ENCODE measurements at regions not wholly inside any gene's neighbourhood (a gene's known extent, or its start where the extent isn't known, plus 50 kb on each side); places are given as distances from the start of the nearest gene placed in this dataset.

DNA sequence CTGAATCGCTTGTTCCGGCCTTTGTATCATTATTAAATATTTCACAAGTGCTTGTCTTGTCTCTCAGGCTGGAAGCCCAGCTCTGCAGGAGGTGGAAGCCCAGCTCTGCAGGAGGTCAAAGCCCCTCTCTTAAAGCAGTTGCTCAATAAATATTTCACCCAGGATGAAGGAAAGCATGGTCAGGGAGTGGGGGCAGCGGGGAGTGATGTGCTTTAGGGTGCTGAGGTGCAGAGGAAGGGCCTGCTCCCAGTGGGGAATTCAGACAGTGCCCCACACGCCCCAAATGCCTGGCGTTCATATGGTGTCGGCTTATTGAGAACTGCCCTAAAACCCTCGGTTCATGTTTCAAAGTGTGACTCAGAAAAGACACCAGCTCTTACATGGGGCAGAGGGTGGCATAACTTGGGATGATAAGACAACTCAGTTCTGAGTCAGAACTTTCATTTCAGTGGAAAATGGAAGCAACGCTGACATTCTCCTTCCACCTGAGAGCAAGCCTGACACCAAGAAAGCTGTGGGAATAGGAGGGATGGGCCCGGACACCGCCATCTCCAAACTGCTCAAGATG, 114.3 kb upstream of the DAP start:
- no peak for DNase-seq

GRCh38 chr5:10874541-10874940, 113.5 kb upstream of the DAP start:
- DNase-seq: no peak

DNA sequence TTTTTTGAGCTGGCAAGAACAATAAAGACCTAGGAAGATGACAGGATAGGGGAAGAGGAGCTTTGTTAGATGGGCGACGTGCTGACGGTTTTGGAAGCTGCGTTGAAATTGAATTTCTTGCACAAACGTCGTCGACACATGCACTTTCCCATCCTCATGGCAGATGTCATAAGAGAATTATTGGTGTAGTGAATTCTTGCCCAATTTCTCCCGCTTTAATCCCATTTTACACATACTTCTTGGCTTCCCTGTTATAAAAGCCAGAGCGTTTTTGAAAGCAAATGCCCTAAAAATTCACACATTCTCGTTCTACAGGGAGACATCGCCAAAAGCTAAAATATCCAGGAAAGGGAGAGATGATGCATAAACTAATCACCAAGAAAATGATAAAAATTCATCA, 109.8 kb upstream of the DAP start:
- DNase-seq: no peak

DNA sequence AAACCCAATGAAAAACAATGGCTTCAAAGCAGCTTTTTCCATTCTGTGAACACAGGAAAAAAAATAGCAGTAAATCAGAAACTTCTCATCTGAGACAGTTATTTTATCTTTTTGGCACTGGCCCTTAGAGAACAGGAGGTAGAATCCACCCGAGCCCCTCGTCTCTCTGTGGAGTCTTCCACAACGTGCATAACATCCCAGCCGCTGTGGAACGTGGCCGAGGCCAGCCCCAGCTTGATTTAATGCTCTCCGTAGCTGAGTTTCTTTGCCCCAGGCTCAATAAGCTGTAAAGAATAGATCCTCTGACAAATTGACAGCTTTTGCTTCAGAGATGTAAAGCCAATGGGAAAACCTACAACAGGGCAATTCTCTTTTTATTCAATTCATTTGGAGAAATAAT, 107.9 kb upstream of the DAP start:
- DNase-seq: no peak

DNA sequence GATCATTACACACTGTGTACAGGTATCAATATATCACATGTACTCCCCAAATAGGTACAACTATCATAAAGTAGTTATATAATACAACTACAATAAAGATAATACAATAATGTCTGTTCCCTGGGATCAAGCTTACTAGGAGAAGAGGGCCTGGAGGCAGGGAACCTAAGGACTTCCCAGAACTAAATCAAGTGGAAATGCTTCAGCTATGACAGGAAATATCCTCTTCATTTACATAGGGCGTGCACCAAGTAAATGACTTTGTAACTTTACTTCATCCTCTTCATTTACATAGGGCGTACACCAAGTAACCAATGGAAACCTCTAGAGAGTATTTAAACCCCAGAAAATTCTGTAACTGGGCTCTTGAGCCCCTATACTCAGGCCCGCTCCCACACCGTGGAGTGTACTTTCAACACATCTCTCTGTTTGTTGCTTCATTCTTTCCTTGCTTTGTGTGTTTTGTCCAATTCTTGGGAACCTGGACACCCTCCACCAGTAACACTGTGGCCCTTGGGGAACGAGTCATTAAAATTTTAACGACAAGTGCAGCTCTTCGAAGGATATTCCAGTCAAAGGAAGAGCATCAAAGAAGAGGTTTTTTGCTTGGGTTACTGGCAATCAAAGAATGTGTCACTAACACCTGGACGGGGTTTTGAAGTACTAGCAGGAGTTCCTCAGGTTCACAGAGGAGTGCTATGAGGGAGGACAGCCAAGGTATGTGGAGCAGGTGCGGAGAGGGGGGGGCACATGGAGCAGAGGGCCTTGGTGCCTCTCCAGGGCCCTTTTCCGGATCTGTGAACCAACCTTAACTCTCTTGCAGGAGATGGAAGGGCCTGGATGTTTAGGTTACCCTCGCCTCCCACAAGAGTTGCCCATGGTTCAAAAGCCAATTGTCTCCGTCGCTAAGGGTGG, 106.6 kb upstream of the DAP start:
- DNase-seq: no peak

DNA sequence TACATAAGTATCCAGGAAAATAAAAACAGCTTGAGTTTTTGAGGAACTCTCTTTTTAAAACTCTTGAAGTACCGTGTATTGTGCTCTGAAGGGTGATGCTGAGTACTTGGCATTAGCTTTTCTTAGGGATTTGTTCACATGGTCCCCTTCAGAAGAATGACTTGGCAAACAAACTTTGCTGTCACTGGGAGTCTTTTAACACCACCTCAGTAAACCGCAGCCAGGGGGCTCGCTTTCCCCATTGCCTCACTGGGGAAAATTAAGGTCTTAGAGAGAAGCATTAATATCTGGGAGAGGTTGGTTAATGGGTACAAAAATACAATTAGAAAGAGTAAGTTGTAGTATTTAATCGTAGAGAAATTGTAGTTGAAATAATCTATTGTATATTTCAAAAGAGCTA, 105.9 kb upstream of the DAP start:
- no peak for DNase-seq

DNA sequence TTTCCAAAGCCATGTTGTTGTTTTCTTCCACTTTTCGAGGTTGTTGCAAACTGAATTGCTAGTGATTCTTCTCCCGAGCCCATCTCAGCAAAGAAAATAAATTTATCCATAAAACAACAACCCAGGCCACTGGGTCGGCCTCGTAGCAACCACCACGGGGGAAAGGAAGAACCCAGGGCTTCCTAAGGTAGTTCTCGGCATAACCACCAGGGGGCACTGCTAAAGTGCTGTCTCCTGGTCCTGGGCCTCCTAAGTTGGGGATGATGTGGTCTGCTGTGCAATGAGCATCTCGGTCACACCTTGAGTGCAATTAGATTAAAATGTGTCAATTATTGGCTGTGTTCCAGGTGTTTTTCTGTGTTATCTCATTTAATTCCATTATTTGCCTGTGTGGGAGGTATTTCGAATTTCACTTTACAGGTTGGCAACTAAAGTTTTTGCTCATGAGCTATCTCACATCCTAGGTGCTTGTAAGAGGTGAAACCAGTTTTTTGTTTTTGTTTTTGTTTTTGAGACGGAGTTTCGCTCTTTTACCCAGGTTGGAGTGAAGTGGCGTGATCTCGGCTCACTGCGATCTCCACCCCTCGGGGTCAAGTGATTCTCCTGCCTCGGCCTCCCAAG, 102.8 kb upstream of the DAP start:
- DNase-seq: peak; percentile 47

DNA sequence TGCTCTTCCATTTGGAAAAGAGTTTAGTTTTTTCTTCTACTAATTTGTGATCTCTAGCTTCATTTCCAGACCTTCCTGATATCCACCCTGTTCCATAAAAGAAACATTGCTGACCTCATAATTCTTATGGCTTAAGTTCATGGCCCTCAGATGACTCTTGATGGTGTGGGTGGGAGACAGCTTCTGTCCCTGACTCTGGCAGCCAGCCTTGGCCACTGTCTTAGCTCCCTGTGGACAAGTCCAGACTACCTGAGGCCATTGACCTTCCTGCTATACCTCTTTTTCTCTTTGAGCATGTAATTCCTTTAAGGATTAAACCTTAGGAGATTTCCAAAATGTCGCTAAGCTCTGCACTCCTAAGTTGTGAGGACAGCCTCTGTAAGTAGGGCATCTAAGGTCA, 101.1 kb upstream of the DAP start:
- DNase-seq: no peak

GRCh38 chr5:10861423-10861790, 100.4 kb upstream of the DAP start:
- no peak for DNase-seq

DNA sequence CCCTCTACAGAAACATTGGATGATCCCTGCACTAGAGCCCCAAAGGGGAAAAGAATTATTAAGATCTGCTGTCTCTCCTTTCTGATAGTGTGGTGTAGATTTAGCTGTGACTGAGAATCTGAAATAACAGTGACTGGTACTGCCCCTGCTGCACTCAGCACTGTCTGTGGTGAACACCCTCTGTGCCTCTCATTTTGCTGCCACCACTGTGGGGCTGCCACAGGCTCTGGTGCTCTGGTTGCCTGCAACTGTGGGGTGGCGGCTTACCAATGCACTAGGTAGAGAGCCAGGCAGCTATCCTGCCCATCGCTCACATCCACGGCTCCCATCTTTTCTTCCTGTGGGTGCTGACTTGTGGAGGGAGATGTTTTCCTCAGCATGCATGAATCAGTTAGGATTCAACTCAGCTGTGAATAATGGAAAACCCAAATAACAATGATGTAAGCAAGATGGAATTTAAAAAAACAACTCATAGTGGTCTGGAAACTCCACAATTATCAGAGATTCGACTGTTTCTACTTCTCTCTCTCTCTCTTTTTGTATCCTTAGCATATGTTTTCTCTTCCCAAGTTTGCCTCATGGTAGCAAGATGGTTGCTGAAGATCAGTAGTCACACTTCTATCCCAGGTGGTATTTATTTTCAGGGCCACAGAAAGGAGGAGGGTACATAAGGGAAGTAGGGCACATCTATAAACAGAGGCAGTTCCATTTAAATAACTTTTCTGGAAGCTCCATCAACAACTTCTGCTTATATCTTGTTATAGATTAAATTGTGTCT, 99.8 kb upstream of the DAP start:
- DNase-seq: peak; percentile 78

- no peak for DNase-seq
These were observed 99.1 kb upstream of the DAP start for GRCh38 chr5:10860196-10860543.

- DNase-seq: no peak
These were observed 98.6 kb upstream of the DAP start for GRCh38 chr5:10859393-10860195.

GRCh38 chr5:10858945-10859344, 97.9 kb upstream of the DAP start:
- DNase-seq: no peak

DNA sequence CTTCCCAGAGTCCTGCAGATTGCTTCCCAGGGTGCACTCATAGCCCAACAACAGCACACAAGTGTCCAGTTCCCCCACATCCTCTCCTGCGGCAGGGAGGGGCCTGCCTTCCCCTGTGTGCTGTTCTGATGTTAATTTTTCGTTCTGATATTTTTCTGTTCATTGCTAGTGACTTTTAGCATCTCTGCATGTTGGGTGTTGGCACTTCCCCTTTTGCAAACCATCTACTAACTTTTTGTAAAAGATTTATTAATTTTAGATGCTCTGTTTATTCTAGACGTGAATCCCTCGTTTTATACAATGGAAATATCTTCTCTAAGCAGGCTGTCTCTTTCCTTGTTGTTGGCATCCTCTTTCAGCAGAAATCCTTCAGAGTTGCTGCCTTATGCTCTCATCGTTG, 97.3 kb upstream of the DAP start:
- no peak for DNase-seq

- DNase-seq: no peak
These were observed 96.3 kb upstream of the DAP start for GRCh38 chr5:10857338-10857733.

GRCh38 chr5:10856683-10857337, 95.8 kb upstream of the DAP start:
- peak; percentile 84 for DNase-seq

GRCh38 chr5:10856071-10856470, 95.0 kb upstream of the DAP start:
- DNase-seq: no peak

DNA sequence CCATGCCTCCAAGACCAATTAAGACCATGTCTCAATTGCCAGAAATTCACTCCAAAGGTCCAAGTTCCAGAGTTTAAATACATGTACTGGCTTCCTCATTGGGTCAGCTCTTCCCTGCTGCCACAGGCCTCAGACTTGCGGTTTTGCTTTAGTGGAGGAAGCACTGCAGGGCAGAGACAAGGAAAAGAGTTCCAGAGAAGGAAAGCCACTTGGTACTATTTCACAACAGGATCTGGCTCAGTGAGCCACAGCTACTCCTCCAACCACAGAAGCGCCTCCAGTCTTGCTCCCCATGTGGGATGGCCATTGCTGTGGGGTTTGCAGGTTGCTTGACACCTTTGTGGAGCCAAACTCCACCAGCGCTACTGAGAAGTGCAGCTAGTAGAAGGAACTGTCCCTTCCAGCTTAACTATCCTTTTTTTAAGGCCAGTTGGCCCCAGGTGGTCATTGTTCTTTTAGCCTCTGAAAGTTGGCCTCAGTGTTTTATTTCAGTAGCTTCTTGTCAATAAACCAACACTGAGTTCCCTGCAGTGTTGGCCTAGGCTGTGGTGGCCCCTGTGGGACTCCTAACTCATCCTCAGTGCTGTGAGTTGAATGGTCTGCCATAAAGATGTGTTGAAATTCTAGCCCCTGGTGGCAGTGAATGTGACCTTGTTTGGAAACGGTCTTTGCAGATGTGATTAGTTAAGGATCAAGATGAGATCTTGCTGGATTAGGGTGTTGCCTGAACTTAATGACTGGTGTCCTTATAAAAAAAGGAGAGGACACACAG, 93.7 kb upstream of the DAP start:
- no peak for DNase-seq

DNA sequence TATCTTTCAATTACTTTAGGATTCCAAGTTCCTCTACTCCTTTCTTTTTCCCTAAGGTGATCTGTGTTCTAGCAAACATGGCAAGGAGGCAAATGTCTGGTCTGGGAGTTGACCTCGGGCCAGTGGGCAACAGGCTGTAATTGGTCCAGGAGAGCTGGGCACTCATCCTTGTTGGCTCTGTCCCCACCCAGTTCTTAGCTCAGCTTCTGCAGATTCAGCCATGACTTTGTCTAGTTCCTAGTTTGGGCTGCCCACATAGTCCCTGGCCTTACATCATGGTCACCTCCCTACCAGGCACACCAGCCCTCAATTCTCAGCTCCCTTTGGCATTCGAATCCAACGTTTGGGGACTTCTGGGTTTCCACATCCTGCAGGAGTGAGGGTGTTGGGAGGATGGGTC, 92.1 kb upstream of the DAP start:
- DNase-seq: no peak

- DNase-seq: no peak
These were observed 88.2 kb upstream of the DAP start for GRCh38 chr5:10849278-10849677.

DNA sequence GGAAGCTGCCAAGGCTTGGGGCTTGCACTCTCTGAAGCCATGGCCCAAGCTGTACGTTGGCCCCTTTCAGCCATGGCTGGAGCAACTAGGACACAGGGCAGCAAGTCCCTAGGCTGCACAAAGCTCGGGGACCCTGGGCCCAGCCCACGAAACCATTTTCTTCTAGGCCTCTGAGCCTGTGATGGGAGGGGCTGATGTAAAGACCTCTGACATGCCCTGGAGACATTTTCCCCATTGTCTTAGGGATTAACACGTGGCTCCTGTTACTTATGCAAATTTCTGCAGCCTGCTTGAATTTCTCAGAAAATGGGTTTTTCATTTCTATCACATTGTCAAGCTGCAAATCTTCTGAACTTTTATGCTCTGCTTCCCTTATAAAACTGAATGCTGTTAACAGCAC, 83.0 kb upstream of the DAP start:
- DNase-seq: no peak
